ENCODE measurements at regions not wholly inside any gene's neighbourhood (a gene's known extent, or its start where the extent isn't known, plus 50 kb on each side); places are given as distances from the start of the nearest gene placed in this dataset.

DNA sequence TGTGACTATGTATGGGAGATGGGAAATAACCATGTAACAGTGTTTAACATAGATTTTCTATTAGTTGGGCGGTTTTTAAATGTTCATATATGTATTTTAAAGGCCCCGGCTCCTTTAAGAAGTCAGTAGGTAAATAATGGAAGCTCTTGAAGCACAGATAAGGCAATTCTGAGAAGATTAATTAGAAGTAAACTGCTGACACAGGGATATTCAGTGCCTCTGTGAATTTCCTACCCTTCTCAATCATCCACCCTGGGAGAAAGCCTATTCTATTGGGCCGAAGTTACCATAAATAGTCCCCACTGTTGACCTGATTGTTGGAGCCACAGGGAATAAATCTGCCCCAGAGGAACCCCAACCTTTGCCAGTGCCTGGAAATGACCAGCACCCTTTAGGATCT lies 56.8 kb upstream of the SIX3 start:
- no peaks in the 10 kb centered on the region for H3K9me3 Mint-ChIP-seq
- H3K4me1 Mint-ChIP-seq (ENCODE audit: low read depth in 2 of 2), result no peaks in the 10 kb centered on the region
- no peak overlapping the region for H3K27ac Mint-ChIP-seq
- H3K36me3 Mint-ChIP-seq (ENCODE audit: insufficient read depth), result no peaks in the 10 kb centered on the region
- peaks cover 12 to 20% of the 10 kb centered on the region in 2 donors for H3K27me3 Mint-ChIP-seq
- H3K4me3 Mint-ChIP-seq, result no peak overlapping the region
- no peak for DNase-seq
- ATAC-seq (replicated peaks), result no peak

DNA sequence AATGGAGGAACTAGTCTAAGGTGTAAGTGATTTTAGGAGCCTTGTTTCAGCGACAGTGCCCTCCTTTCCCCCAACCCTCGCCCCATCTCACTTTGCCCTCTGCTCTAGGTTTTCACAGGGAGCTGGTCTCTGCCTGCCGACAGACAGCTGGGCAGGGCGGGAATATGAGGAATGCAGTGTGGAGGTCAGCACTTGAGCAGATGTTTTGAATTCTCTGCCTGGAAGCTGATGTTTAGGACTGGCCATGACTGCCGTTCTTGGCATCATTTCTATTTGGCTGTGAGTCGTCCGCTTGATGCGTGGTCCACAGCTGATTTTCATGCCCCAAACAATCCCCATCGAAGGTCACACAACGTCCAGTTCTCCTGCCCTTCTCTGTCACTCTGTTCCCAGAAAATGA lies 55.1 kb upstream of the SIX3 start:
- DNase-seq (no peak), ATAC-seq (replicated peaks) (no peak)
- Mint-ChIP-seq H3K4me1 (ENCODE audit: low read depth in 2 of 2) (no peaks in the 10 kb centered on the region), H3K27ac (no peak overlapping the region), H3K36me3 (ENCODE audit: insufficient read depth) (no peaks in the 10 kb centered on the region), H3K27me3 (peaks cover 12 to 20% of the 10 kb centered on the region in 2 donors), H3K9me3 (no peaks in the 10 kb centered on the region), H3K4me3 (no peak overlapping the region)

DNA sequence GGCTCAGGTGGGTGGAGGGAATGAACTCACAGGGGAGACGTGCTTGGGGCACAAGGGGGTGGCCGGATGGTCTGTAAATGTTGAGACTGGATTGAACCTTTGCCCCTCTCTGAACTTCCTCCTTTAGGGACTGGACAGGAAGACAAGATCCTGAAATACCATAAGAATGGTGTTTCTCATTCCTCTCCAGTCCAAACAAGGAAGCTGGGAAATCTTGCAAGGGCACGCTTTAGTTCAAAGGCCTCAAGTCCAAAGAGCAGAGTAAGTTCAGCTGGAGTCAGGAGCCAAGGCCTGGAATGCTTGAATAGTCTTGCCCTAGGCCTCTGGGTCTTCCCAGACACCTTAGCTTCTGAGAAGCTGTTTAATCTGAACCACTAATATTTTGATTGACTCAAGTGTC lies 52.4 kb upstream of the SIX3 start:
- no peaks in the 10 kb centered on the region for H3K9me3 Mint-ChIP-seq
- no peak for DNase-seq
- H3K4me1 Mint-ChIP-seq (ENCODE audit: low read depth in 2 of 2), result peaks cover under 1 to 3% of the 10 kb centered on the region in 2 donors
- H3K27me3 Mint-ChIP-seq, result peaks cover 12 to 24% of the 10 kb centered on the region in 2 donors
- H3K36me3 Mint-ChIP-seq (ENCODE audit: insufficient read depth), result no peaks in the 10 kb centered on the region
- H3K4me3 Mint-ChIP-seq, result no peak overlapping the region
- no peak for ATAC-seq (replicated peaks)
- H3K27ac Mint-ChIP-seq, result no peak overlapping the region

All from effector memory CD8-positive, alpha-beta T cell (primary cell).